ENCODE measurements at regions not wholly inside any gene's neighbourhood (a gene's known extent, or its start where the extent isn't known, plus 50 kb on each side); places are given as distances from the start of the nearest gene placed in this dataset.

GRCh38 chr6:1123386-1124375, 188.2 kb upstream of the FOXQ1 start:
- no peak for DNase-seq (ENCODE audit: low spot score in 2 of 2)
- no peaks in the 10 kb centered on the region for H3K9me3 ChIP-seq
- TF ChIP-seq POLR2AphosphoS5 (IDR thresholded peaks at IDR 0.05) (no peak), CTCF (IDR thresholded peaks at IDR 0.05) (no peak), POLR2A (IDR thresholded peaks at IDR 0.05) (no peak)
- intact Hi-C loops (cut with DNase I; ENCODE audit: low total_unique reads), result no loop called here
- no peak overlapping the region for H3K27ac ChIP-seq
- H3K4me1 ChIP-seq, result no peaks in the 10 kb centered on the region
- H3K36me3 ChIP-seq, result no peaks in the 10 kb centered on the region
- H3K27me3 ChIP-seq, result no peaks in the 10 kb centered on the region
- H3K4me3 ChIP-seq, result no peak overlapping the region

GRCh38 chr6:1122083-1122482, 189.8 kb upstream of the FOXQ1 start:
- Histone ChIP-seq H3K27me3 (no peaks in the 10 kb centered on the region), H3K9me3 (no peaks in the 10 kb centered on the region), H3K27ac (no peak overlapping the region), H3K36me3 (no peaks in the 10 kb centered on the region), H3K4me3 (no peak overlapping the region), H3K4me1 (no peaks in the 10 kb centered on the region)
- DNase-seq (ENCODE audit: low spot score in 2 of 2), result no peak
- TF ChIP-seq CTCF (IDR thresholded peaks at IDR 0.05) (no peak), POLR2AphosphoS5 (IDR thresholded peaks at IDR 0.05) (no peak), POLR2A (IDR thresholded peaks at IDR 0.05) (no peak)
- intact Hi-C loops (cut with DNase I; ENCODE audit: low total_unique reads), result no loop called here

- Histone ChIP-seq H3K27me3 (no peaks in the 10 kb centered on the region), H3K4me1 (no peaks in the 10 kb centered on the region), H3K4me3 (no peak overlapping the region), H3K9me3 (no peaks in the 10 kb centered on the region), H3K27ac (no peak overlapping the region), H3K36me3 (no peaks in the 10 kb centered on the region)
- no peak for TF ChIP-seq POLR2A (IDR thresholded peaks at IDR 0.05)
- no peak for TF ChIP-seq CTCF (IDR thresholded peaks at IDR 0.05)
- TF ChIP-seq POLR2AphosphoS5 (IDR thresholded peaks at IDR 0.05), result no peak
- intact Hi-C loops (cut with DNase I; ENCODE audit: low total_unique reads), result no loop called here
- no peak for DNase-seq (ENCODE audit: low spot score in 2 of 2)
Observed at GRCh38 chr6:1118287-1118647, 193.6 kb upstream of the FOXQ1 start.

GRCh38 chr6:1117530-1118286, 194.2 kb upstream of the FOXQ1 start:
- Histone ChIP-seq H3K27ac (no peak overlapping the region), H3K9me3 (no peaks in the 10 kb centered on the region), H3K36me3 (no peaks in the 10 kb centered on the region), H3K4me1 (no peaks in the 10 kb centered on the region), H3K27me3 (no peaks in the 10 kb centered on the region), H3K4me3 (no peak overlapping the region)
- DNase-seq (ENCODE audit: low spot score in 2 of 2), result no peak
- intact Hi-C loops (cut with DNase I; ENCODE audit: low total_unique reads), result no loop called here
- no peak for TF ChIP-seq POLR2A (IDR thresholded peaks at IDR 0.05)
- no peak for TF ChIP-seq POLR2AphosphoS5 (IDR thresholded peaks at IDR 0.05)
- no peak for TF ChIP-seq CTCF (IDR thresholded peaks at IDR 0.05)

- no peak for DNase-seq (ENCODE audit: low spot score in 2 of 2)
- no peaks in the 10 kb centered on the region for H3K4me1 ChIP-seq
- H3K27ac ChIP-seq, result no peak overlapping the region
- no peak overlapping the region for H3K4me3 ChIP-seq
- H3K9me3 ChIP-seq, result no peaks in the 10 kb centered on the region
- H3K27me3 ChIP-seq, result no peaks in the 10 kb centered on the region
- no peaks in the 10 kb centered on the region for H3K36me3 ChIP-seq
- TF ChIP-seq CTCF (IDR thresholded peaks at IDR 0.05), result no peak
- intact Hi-C loops (cut with DNase I; ENCODE audit: low total_unique reads), result no loop called here
Observed at GRCh38 chr6:1116149-1116548, 195.7 kb upstream of the FOXQ1 start.

Measured in breast epithelium (tissue), 4 donors.